Peyer's patch (tissue), 4 donors: ENCODE measurements at regions not wholly inside any gene's neighbourhood (a gene's known extent, or its start where the extent isn't known, plus 50 kb on each side); places are given as distances from the start of the nearest gene placed in this dataset.

Experiments
- CTCF ChIP-seq, 6 experiments: fragments of 450-650 bp in 4 of 6; fragments of 200-600 bp in 2 of 6; sonication (generic) in 1 of 6; IDR thresholded peaks; one replicate each; pipeline ENCODE4 v1.5.1; 2017 to 2019; ENCODE audit warnings: antibody characterized with exemption in 6 of 6, mild to moderate bottlenecking in 3 of 6, moderate library complexity in 1 of 6
- POLR2A ChIP-seq, 2 donors: fragments of 450-650 bp; IDR thresholded peaks; one replicate each; pipeline ENCODE4 v1.5.1; 2017; ENCODE audit warnings: antibody characterized with exemption in 2 of 2, mild to moderate bottlenecking in 2 of 2, moderate library complexity in 2 of 2

GRCh38 chr3:144164352-144164751 lies 192.7 kb downstream of the DIPK2A start:
- no peak for TF ChIP-seq CTCF (IDR thresholded peaks at IDR 0.05)
- no peak for TF ChIP-seq POLR2A (IDR thresholded peaks at IDR 0.05)
